GM23248 (cell line): ENCODE measurements at regions not wholly inside any gene's neighbourhood (a gene's known extent, or its start where the extent isn't known, plus 50 kb on each side); places are given as distances from the start of the nearest gene placed in this dataset.
A peak's percentile ranks its signal among the peaks of the same experiment; 100 is the strongest.

ENCODE experiments used
- DNase-seq: peaks from one replicate; pipeline ENCODE4 v3.0.0-alpha.2; 2015
- H2AFZ ChIP-seq: fragments of 200-600 bp; sonication (generic); 2 replicates; pipeline ENCODE4 v1.6.1; 2016; ENCODE audit warnings: antibody characterized with exemption
- H3F3A ChIP-seq: fragments of 200-600 bp; sonication (generic); 2 replicates; pipeline ENCODE4 v1.6.1; 2016; ENCODE audit warnings: mild to moderate bottlenecking, antibody characterized with exemption, mixed run types; ENCODE audit not compliant: insufficient read depth
- H3K27ac ChIP-seq: fragments of 200-600 bp; sonication (generic); 2 replicates; pipeline ENCODE4 v1.5.1; 2016; ENCODE audit warnings: mild to moderate bottlenecking
- H3K27me3 ChIP-seq: fragments of 200-600 bp; sonication (generic); replicated peaks from 2 replicates; pipeline ENCODE4 v1.6.1; 2016; ENCODE audit warnings: mild to moderate bottlenecking; ENCODE audit not compliant: insufficient read depth
- H3K36me3 ChIP-seq: fragments of 200-600 bp; sonication (generic); 2 replicates; pipeline ENCODE4 v1.6.1; 2016; ENCODE audit warnings: low read depth, mild to moderate bottlenecking
- H3K4me1 ChIP-seq: fragments of 200-600 bp; sonication (generic); 2 replicates; pipeline ENCODE4 v1.6.1; 2016; ENCODE audit warnings: mild to moderate bottlenecking; ENCODE audit not compliant: insufficient read depth
- H3K4me2 ChIP-seq: fragments of 200-600 bp; sonication (generic); one replicate; pipeline ENCODE4 v1.6.1; 2016; ENCODE audit warnings: mild to moderate bottlenecking; ENCODE audit not compliant: unreplicated experiment
- H3K4me3 ChIP-seq: fragments of 200-600 bp; sonication (generic); 2 replicates; pipeline ENCODE4 v1.5.1; 2016; ENCODE audit warnings: mild to moderate bottlenecking
- H3K79me2 ChIP-seq: fragments of 200-600 bp; sonication (generic); 2 replicates; pipeline ENCODE4 v1.6.1; 2016; ENCODE audit warnings: mild to moderate bottlenecking; ENCODE audit not compliant: insufficient read depth
- H3K9ac ChIP-seq: fragments of 200-600 bp; sonication (generic); 2 replicates; pipeline ENCODE4 v1.6.1; 2016; ENCODE audit warnings: mild to moderate bottlenecking
- H3K9me2 ChIP-seq: fragments of 200-600 bp; sonication (generic); 2 replicates; pipeline ENCODE4 v1.6.1; 2016; ENCODE audit warnings: mixed run types, mild to moderate bottlenecking, moderate library complexity; ENCODE audit not compliant: insufficient read depth
- H3K9me3 ChIP-seq: fragments of 200-600 bp; sonication (generic); one replicate; pipeline ENCODE4 v1.6.1; 2017; ENCODE audit warnings: low read depth
- H4K20me1 ChIP-seq: fragments of 200-600 bp; sonication (generic); 2 replicates; pipeline ENCODE4 v1.6.0; 2016; ENCODE audit not compliant: insufficient read depth
- EZH2 ChIP-seq: fragments of 200-600 bp; sonication (generic); IDR thresholded peaks from 2 replicates; pipeline ENCODE4 v1.6.1; 2018; ENCODE audit warnings: antibody characterized with exemption, mild to moderate bottlenecking; ENCODE audit not compliant: insufficient read depth, poor library complexity, severe bottlenecking
- EZH2phosphoT487 ChIP-seq: fragments of 200-600 bp; sonication (generic); IDR thresholded peaks from 2 replicates; pipeline ENCODE4 v1.6.1; 2018; ENCODE audit warnings: antibody characterized with exemption, moderate library complexity, mild to moderate bottlenecking, low read depth; ENCODE audit not compliant: insufficient read depth
- WGBS, 2 experiments: methylation state at CpG; one replicate each; pipeline ENCODE4 v1.1.6; 2015 to 2017; ENCODE audit warnings: low lambda C conversion rate in 2 of 2, low coverage in 1 of 2; ENCODE audit errors: missing lambda C conversion rate in 2 of 2; 5-methylcytosine and 5-hydroxymethylcytosine counted together
- in situ Hi-C: fragments of 300-500 bp; cut with MboI; formaldehyde crosslinking; loops from 2 replicates; pipeline ENCODE4 v1.15.0; 2020

DNA sequence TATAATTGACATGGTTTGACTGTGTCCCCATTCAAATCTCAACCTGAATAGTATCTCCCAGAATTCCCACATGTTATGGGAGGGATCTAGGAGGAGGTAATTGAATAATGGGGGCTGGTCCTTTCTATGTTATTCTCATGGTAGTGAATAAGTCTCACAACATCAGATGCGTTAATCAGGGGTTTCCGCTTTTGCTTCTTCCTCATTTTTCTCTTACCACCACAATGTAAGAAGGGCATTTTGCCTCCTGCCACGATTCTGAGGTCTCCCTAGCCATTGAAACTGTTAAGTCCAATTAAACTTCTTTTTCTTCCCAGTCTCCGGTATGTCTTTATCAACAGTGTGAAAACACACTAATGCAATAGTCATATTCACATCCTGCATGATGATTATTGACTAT, 1073.3 kb upstream of the CDH2 start:
- no peak overlapping the region for H2AFZ ChIP-seq
- TF ChIP-seq EZH2: no peak
- no peak for TF ChIP-seq EZH2phosphoT487
- H3K27me3 ChIP-seq: no peaks in the 10 kb centered on the region
- DNase-seq: no peak
- H4K20me1 ChIP-seq: no peaks in the 10 kb centered on the region
- no peak overlapping the region for H3K9ac ChIP-seq
- no peak overlapping the region for H3K4me2 ChIP-seq
- H3K4me3 ChIP-seq: no peak overlapping the region
- WGBS, 2 experiments: 79 to 83% methylated on average over 4 of the region's 4 CpGs
- no peaks in the 10 kb centered on the region for H3F3A ChIP-seq
- no peaks in the 10 kb centered on the region for H3K36me3 ChIP-seq
- 0 out of 2 replicates have a peak, but pooled peaks cover 3% of the 10 kb centered on the region for H3K9me2 ChIP-seq
- H3K4me1 ChIP-seq: no peaks in the 10 kb centered on the region
- no peak overlapping the region for H3K27ac ChIP-seq
- in situ Hi-C loops: no loop called here
- no peaks in the 10 kb centered on the region for H3K79me2 ChIP-seq
- no peaks in the 10 kb centered on the region for H3K9me3 ChIP-seq

DNA sequence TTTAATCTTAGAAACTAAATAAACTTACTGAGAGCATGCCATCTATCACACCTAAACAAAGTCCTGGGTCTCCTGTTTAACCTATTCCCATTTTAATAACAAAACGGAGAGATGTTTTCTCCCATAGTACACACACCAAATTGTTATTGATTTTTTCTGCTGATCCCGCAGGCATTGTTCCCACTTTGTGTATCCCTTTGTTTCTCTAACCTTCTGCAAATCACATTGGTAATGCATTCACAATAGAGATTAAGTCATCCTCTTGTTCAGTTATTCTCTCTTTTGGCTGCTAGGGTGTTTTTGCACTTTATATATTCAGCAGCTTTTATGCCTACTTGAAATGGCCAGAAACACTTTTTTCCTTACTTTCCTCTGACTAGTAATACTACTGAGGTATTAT, 1071.9 kb upstream of the CDH2 start:
- WGBS, 2 experiments: 95 to 97% methylated on average over 2 of the region's 2 CpGs
- no peaks in the 10 kb centered on the region for H3K9me3 ChIP-seq
- H3K9ac ChIP-seq: no peak overlapping the region
- H3F3A ChIP-seq: no peaks in the 10 kb centered on the region
- no peak overlapping the region for H3K4me2 ChIP-seq
- TF ChIP-seq EZH2phosphoT487 (no peak), EZH2 (no peak)
- no peak for DNase-seq
- no peaks in the 10 kb centered on the region for H3K79me2 ChIP-seq
- no peak overlapping the region for H2AFZ ChIP-seq
- no peaks in the 10 kb centered on the region for H3K36me3 ChIP-seq
- no peaks in the 10 kb centered on the region for H3K27me3 ChIP-seq
- no peak overlapping the region for H3K27ac ChIP-seq
- no peaks in the 10 kb centered on the region for H3K4me1 ChIP-seq
- H3K4me3 ChIP-seq: no peak overlapping the region
- H3K9me2 ChIP-seq: no peaks in the 10 kb centered on the region
- in situ Hi-C loops: no loop called here
- H4K20me1 ChIP-seq: no peaks in the 10 kb centered on the region

DNA sequence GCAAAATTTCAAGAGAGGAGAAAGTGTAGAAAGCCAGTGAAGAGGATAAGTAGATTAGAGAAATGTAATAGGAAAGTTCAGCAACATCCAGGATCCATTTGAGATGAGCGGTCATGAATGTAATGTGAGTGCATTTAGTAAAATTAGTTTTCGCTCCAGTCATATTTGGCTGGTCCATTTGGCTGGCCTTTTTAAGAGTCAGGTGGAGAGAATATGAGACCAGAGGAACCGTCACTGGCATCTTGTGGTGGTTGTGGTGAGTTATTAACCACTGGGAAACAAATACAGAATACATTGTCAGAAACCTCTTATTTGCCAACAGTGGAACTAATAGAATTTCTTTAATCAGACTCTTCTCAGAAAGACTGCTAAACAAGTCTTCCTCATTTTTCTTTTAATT, 1064.3 kb upstream of the CDH2 start:
- Histone ChIP-seq H3K79me2 (no peaks in the 10 kb centered on the region), H3K9me3 (no peaks in the 10 kb centered on the region), H3K4me2 (no peak overlapping the region), H3K4me3 (no peak overlapping the region), H3K4me1 (no peaks in the 10 kb centered on the region), H3K9me2 (no peaks in the 10 kb centered on the region), H4K20me1 (no peaks in the 10 kb centered on the region), H3F3A (no peaks in the 10 kb centered on the region), H3K27ac (no peak overlapping the region), H2AFZ (no peak overlapping the region), H3K9ac (no peak overlapping the region), H3K36me3 (no peaks in the 10 kb centered on the region), H3K27me3 (no peaks in the 10 kb centered on the region)
- DNase-seq: no peak
- TF ChIP-seq EZH2 (no peak), EZH2phosphoT487 (no peak)
- in situ Hi-C loops: no loop called here
- WGBS, 2 experiments: 76 to 81% methylated on average over 3 of the region's 3 CpGs

DNA sequence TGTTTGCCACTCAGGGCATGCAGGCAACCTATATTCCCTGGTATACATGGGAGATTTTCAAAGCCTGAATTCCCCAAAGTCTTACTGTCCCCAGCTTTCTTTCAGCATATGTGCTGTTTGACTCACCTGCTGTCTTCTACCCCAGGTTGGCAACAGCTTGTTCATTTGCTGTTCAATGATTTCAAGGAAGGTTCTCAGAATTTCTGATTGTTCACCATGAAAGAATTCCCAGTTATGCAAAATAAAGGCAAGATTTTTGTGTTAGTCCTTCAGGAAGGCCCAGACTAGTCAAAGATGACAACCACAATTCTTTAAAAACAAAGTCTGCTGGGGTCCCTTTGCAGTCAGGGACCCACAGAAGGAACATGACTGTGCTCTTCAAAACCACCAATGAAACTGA, 1057.8 kb upstream of the CDH2 start:
- no peaks in the 10 kb centered on the region for H3K9me2 ChIP-seq
- no peaks in the 10 kb centered on the region for H3F3A ChIP-seq
- H3K27ac ChIP-seq: no peak overlapping the region
- no peak overlapping the region for H3K4me2 ChIP-seq
- H4K20me1 ChIP-seq: no peaks in the 10 kb centered on the region
- no peak overlapping the region for H3K9ac ChIP-seq
- DNase-seq: no peak
- peaks cover 5% of the 10 kb centered on the region for H3K9me3 ChIP-seq
- no peaks in the 10 kb centered on the region for H3K4me1 ChIP-seq
- no peak for TF ChIP-seq EZH2
- no peak for TF ChIP-seq EZH2phosphoT487
- in situ Hi-C loops: no loop called here
- H3K79me2 ChIP-seq: no peaks in the 10 kb centered on the region
- no peaks in the 10 kb centered on the region for H3K36me3 ChIP-seq
- no peaks in the 10 kb centered on the region for H3K27me3 ChIP-seq
- H2AFZ ChIP-seq: 0 out of 2 replicates have a peak overlapping the region, but pooled peaks have one; percentile 9
- H3K4me3 ChIP-seq: no peak overlapping the region

DNA sequence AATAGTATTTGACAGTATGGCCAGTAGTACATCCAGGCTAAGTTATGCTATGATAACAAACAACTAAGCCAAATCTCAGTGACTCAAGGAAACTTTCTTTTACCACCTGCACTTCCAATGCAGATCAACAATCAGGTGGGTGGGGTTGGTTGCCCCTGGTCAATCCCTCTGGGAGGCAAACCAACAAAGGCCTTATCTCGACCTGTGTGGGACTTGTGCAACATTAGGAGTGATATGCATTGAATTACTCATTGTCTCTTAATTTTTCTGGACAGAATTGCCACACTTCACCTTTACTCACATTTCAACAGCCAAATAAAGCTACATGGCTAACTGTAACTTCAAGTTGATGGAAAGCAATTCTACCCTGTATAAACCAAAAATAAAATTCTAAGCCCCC, 1049.3 kb upstream of the CDH2 start:
- Histone ChIP-seq H3K9me2 (no peaks in the 10 kb centered on the region; the same call in 1 of the 2 replicates), H3K36me3 (no peaks in the 10 kb centered on the region), H3K9me3 (no peaks in the 10 kb centered on the region), H3K9ac (no peak overlapping the region), H3K27ac (no peak overlapping the region), H3F3A (no peaks in the 10 kb centered on the region), H3K27me3 (no peaks in the 10 kb centered on the region), H3K4me1 (no peaks in the 10 kb centered on the region; the same call in 1 of the 2 replicates), H3K4me3 (no peak overlapping the region), H2AFZ (no peak overlapping the region), H3K4me2 (no peak overlapping the region), H4K20me1 (no peaks in the 10 kb centered on the region), H3K79me2 (no peaks in the 10 kb centered on the region)
- in situ Hi-C loops: no loop called here
- TF ChIP-seq EZH2 (no peak), EZH2phosphoT487 (no peak)
- 27 to 30% methylated on average over 1 of the region's 1 CpG for WGBS, 2 experiments
- no peak for DNase-seq
